Cardiac fibroblast (primary cell): ENCODE measurements at regions not wholly inside any gene's neighbourhood (a gene's known extent, or its start where the extent isn't known, plus 50 kb on each side); places are given as distances from the start of the nearest gene placed in this dataset.

Experiments
- DNase-seq, 2 donors: peaks; one replicate each; pipeline versions ENCODE4 v3.0.0 to v3.0.0-alpha.2; 2010; ENCODE audit warnings: low read depth in 2 of 2
- H3K4me3 ChIP-seq, 2 donors: replicated peaks in 1 of 2; 1 replicate in 1 of 2; 2 replicates in 1 of 2; pipeline ENCODE4 v1.5.1; 2011; ENCODE audit warnings: low read depth in 2 of 2, low read length in 2 of 2, mild to moderate bottlenecking in 2 of 2, moderate library complexity in 1 of 2
- CTCF ChIP-seq: IDR thresholded peaks from one replicate; pipeline ENCODE4 v1.5.1; 2011; ENCODE audit warnings: low read depth, mild to moderate bottlenecking, low read length, inconsistent platforms

- DNase-seq: no peak
- H3K4me3 ChIP-seq: no peak overlapping the region
- TF ChIP-seq CTCF: no peak
These were observed 133.3 kb upstream of the STX18 start for GRCh38 chr4:4675051-4675581.

GRCh38 chr4:4673070-4673469 is 131.2 kb upstream of the STX18 start:
- DNase-seq: peak; percentile 35 to 50
- no peak overlapping the region for H3K4me3 ChIP-seq
- TF ChIP-seq CTCF: no peak

GRCh38 chr4:4672402-4672801 is 130.6 kb upstream of the STX18 start:
- no peak for DNase-seq
- no peak overlapping the region for H3K4me3 ChIP-seq
- TF ChIP-seq CTCF: no peak

- no peak for TF ChIP-seq CTCF
- no peak overlapping the region for H3K4me3 ChIP-seq
- DNase-seq: no peak
These were observed 130.0 kb upstream of the STX18 start for GRCh38 chr4:4671774-4672349.

GRCh38 chr4:4670869-4671268 is 129.0 kb upstream of the STX18 start:
- no peak for DNase-seq
- TF ChIP-seq CTCF: no peak
- H3K4me3 ChIP-seq: no peak overlapping the region

GRCh38 chr4:4668355-4669210 is 126.7 kb upstream of the STX18 start:
- no peak for TF ChIP-seq CTCF
- DNase-seq: no peak
- no peak overlapping the region for H3K4me3 ChIP-seq
